H9 (cell line): ENCODE measurements at regions not wholly inside any gene's neighbourhood (a gene's known extent, or its start where the extent isn't known, plus 50 kb on each side); places are given as distances from the start of the nearest gene placed in this dataset.

Source experiments
- DNase-seq: peaks from one replicate; pipeline ENCODE4 v3.0.0-alpha.2; 2017
- H2AFZ ChIP-seq: one replicate; pipeline ENCODE4 v1.6.1; 2013; ENCODE audit warnings: mild to moderate bottlenecking, low read length, control low read depth, moderate library complexity
- H2AK5ac ChIP-seq: 2 replicates; pipeline ENCODE4 v1.6.1; 2013; ENCODE audit warnings: low read length, control low read depth, mixed read lengths; ENCODE audit not compliant: insufficient read length
- H2BK120ac ChIP-seq: one replicate; pipeline ENCODE4 v1.6.1; 2013; ENCODE audit warnings: low read depth, mild to moderate bottlenecking, low read length, control low read depth, inconsistent platforms; ENCODE audit not compliant: poor library complexity, severe bottlenecking
- H2BK12ac ChIP-seq: 2 replicates; pipeline ENCODE4 v1.6.1; 2013; ENCODE audit warnings: low read length, control low read depth, mixed read lengths, low read depth; ENCODE audit not compliant: insufficient read length
- H2BK15ac ChIP-seq: 2 replicates; pipeline ENCODE4 v1.6.1; 2013; ENCODE audit warnings: low read depth, low read length, control low read depth
- H2BK20ac ChIP-seq: one replicate; pipeline ENCODE4 v1.6.1; 2013; ENCODE audit warnings: low read depth, mild to moderate bottlenecking, low read length, control low read depth, inconsistent platforms; ENCODE audit not compliant: poor library complexity, severe bottlenecking
- H2BK5ac ChIP-seq: 2 replicates; pipeline ENCODE4 v1.6.1; 2013; ENCODE audit warnings: low read length, control low read depth, mixed read lengths; ENCODE audit not compliant: insufficient read length
- H3K14ac ChIP-seq: 2 replicates; pipeline ENCODE4 v1.6.1; 2013; ENCODE audit warnings: low read length, control low read depth; ENCODE audit not compliant: insufficient read depth
- H3K18ac ChIP-seq: 2 replicates; pipeline ENCODE4 v1.6.1; 2013; ENCODE audit warnings: low read depth, mild to moderate bottlenecking, mixed read lengths, low read length, control low read depth; ENCODE audit not compliant: insufficient read length
- H3K23ac ChIP-seq: 2 replicates; pipeline ENCODE4 v1.6.1; 2013; ENCODE audit warnings: low read length, control low read depth, mixed read lengths, low read depth; ENCODE audit not compliant: insufficient read length
- H3K23me2 ChIP-seq: 2 replicates; pipeline ENCODE4 v1.6.1; 2013; ENCODE audit warnings: low read depth, mild to moderate bottlenecking, mixed read lengths, low read length, control low read depth; ENCODE audit not compliant: insufficient read length, poor library complexity, severe bottlenecking
- H3K27ac ChIP-seq: 2 replicates; pipeline ENCODE4 v1.5.1; 2013; ENCODE audit warnings: low read length, control low read depth, mixed read lengths, low read depth; ENCODE audit not compliant: insufficient read length
- H3K27me3 ChIP-seq: 2 replicates; pipeline ENCODE4 v1.6.1; 2013; ENCODE audit warnings: low read length, control low read depth, inconsistent platforms; ENCODE audit not compliant: insufficient read depth
- H3K4ac ChIP-seq: 2 replicates; pipeline ENCODE4 v1.6.1; 2013; ENCODE audit warnings: low read depth, mild to moderate bottlenecking, control low read depth, inconsistent platforms, low read length, moderate library complexity
- H3K4me1 ChIP-seq: 2 replicates; pipeline ENCODE4 v1.6.1; 2013; ENCODE audit warnings: low read length, control low read depth, inconsistent platforms; ENCODE audit not compliant: insufficient read depth
- H3K4me2 ChIP-seq: 2 replicates; pipeline ENCODE4 v1.6.1; 2013; ENCODE audit warnings: low read length, control low read depth, mixed read lengths; ENCODE audit not compliant: insufficient read length, insufficient read depth
- H3K56ac ChIP-seq: 2 replicates; pipeline ENCODE4 v1.6.1; 2013; ENCODE audit warnings: low read depth, mild to moderate bottlenecking, mixed read lengths, low read length, control low read depth; ENCODE audit not compliant: insufficient read length
- H3K79me1 ChIP-seq: 2 replicates; pipeline ENCODE4 v1.6.1; 2013; ENCODE audit warnings: low read depth, mild to moderate bottlenecking, moderate library complexity, low read length, control low read depth, inconsistent platforms; ENCODE audit not compliant: insufficient read depth, poor library complexity, severe bottlenecking
- H3K79me2 ChIP-seq: 2 replicates; pipeline ENCODE4 v1.6.1; 2013; ENCODE audit warnings: low read length, control low read depth, inconsistent platforms; ENCODE audit not compliant: insufficient read depth
- H3K9ac ChIP-seq: 2 replicates; pipeline ENCODE4 v1.6.1; 2013; ENCODE audit warnings: low read length, control low read depth, mixed read lengths; ENCODE audit not compliant: insufficient read length; ENCODE audit errors: extremely low read depth
- H3K9me3 ChIP-seq: one replicate; pipeline ENCODE4 v1.6.1; 2013; ENCODE audit warnings: low read depth, low read length, inconsistent platforms; ENCODE audit not compliant: control insufficient read depth
- H3T11ph ChIP-seq: one replicate; pipeline ENCODE4 v1.6.1; 2013; ENCODE audit warnings: mild to moderate bottlenecking, low read length, control low read depth, inconsistent platforms
- H4K20me1 ChIP-seq: one replicate; pipeline ENCODE4 v1.6.1; 2013; ENCODE audit not compliant: control insufficient read depth, insufficient read length, insufficient read depth
- H4K5ac ChIP-seq: 2 replicates; pipeline ENCODE4 v1.6.1; 2013; ENCODE audit warnings: low read depth, mild to moderate bottlenecking, mixed read lengths, low read length, control low read depth; ENCODE audit not compliant: insufficient read length
- H4K8ac ChIP-seq: replicated peaks from 2 replicates; pipeline ENCODE4 v1.6.1; 2013; ENCODE audit warnings: low read length, control low read depth, mixed read lengths, low read depth; ENCODE audit not compliant: insufficient read length
- H4K91ac ChIP-seq: 2 replicates; pipeline ENCODE4 v1.6.1; 2013; ENCODE audit warnings: low read depth, mild to moderate bottlenecking, moderate library complexity, mixed read lengths, low read length, control low read depth; ENCODE audit not compliant: insufficient read length
- H3K27ac Mint-ChIP-seq, 3 experiments: 2 replicates in 2 of 3; 3 replicates in 1 of 3; pipeline ENCODE4 v1.8.0; 2020 to 2021; ENCODE audit warnings: mixed read lengths in 3 of 3, mild to moderate bottlenecking in 1 of 3, moderate library complexity in 1 of 3
- H3K27me3 Mint-ChIP-seq: 2 replicates; pipeline ENCODE4 v1.8.0; 2021; ENCODE audit warnings: low read depth, mild to moderate bottlenecking, moderate library complexity, mixed read lengths
- H3K36me3 Mint-ChIP-seq, 3 experiments: 2 replicates in 2 of 3; 3 replicates in 1 of 3; pipeline ENCODE4 v1.8.0; 2020 to 2021; ENCODE audit warnings: low read depth in 3 of 3, mixed read lengths in 3 of 3; ENCODE audit not compliant: insufficient read depth in 1 of 3
- H3K4me1 Mint-ChIP-seq, 2 experiments: 2 replicates each; pipeline ENCODE4 v1.8.0; 2020; ENCODE audit warnings: mixed read lengths in 2 of 2
- H3K4me3 Mint-ChIP-seq, 2 experiments: 2 replicates in 1 of 2; 3 replicates in 1 of 2; pipeline ENCODE4 v1.8.0; 2020 to 2021; ENCODE audit warnings: mild to moderate bottlenecking in 2 of 2, mixed read lengths in 2 of 2, moderate library complexity in 1 of 2
- H3K9me3 Mint-ChIP-seq, 2 experiments: 2 replicates in 1 of 2; 3 replicates in 1 of 2; pipeline ENCODE4 v1.8.0; 2020; ENCODE audit warnings: mild to moderate bottlenecking in 2 of 2, mixed read lengths in 2 of 2, moderate library complexity in 1 of 2
- CTCF ChIP-seq: fragments of 200-600 bp; sonication (generic); conservative IDR thresholded peaks from 3 replicates; pipeline ENCODE4 v1.8.0; 2021; ENCODE audit warnings: antibody characterized with exemption, mild to moderate bottlenecking
- WGBS: extraction: QIAGEN DNeasy Blood & Tissue Kit; methylation state at CpG from one replicate; pipeline ENCODE4 v1.1.7; 2013; ENCODE audit warnings: missing lambda C conversion rate, low lambda C conversion rate, mixed read lengths; ENCODE audit not compliant: insufficient read length; ENCODE audit errors: extremely low coverage; 5-methylcytosine and 5-hydroxymethylcytosine counted together

- Histone ChIP-seq H2AK5ac (no peak overlapping the region), H3K27me3 (no peaks in the 10 kb centered on the region; the same call in 1 of the 2 replicates), H3K9me3 (no peaks in the 10 kb centered on the region), H2BK12ac (no peak overlapping the region), H4K8ac (no peak overlapping the region), H3K23ac (no peak overlapping the region), H3K4me1 (no peaks in the 10 kb centered on the region), H3K56ac (no peak overlapping the region), H4K5ac (no peak overlapping the region), H3T11ph (no peak overlapping the region), H2AFZ (no peak overlapping the region), H3K4me2 (no peak overlapping the region), H3K79me1 (no peaks in the 10 kb centered on the region), H3K18ac (no peak overlapping the region), H3K27ac (no peak overlapping the region), H4K20me1 (no peaks in the 10 kb centered on the region), H3K9ac (no peak overlapping the region), H2BK20ac (no peak overlapping the region), H4K91ac (no peak overlapping the region), H2BK15ac (no peak overlapping the region), H3K23me2 (no peaks in the 10 kb centered on the region), H2BK5ac (no peak overlapping the region), H3K4ac (no peak overlapping the region), H2BK120ac (no peak overlapping the region), H3K14ac (no peak overlapping the region), H3K79me2 (no peaks in the 10 kb centered on the region)
- no peak for DNase-seq
- Mint-ChIP-seq H3K36me3 (no peaks in the 10 kb centered on the region), H3K9me3 (no peaks in the 10 kb centered on the region; a peak in 1 of 5 replicates), H3K4me1 (no peaks in the 10 kb centered on the region), H3K27ac (no peak overlapping the region; a peak in 1 of 7 replicates), H3K27me3 (no peaks in the 10 kb centered on the region; the same call in 1 of the 2 replicates), H3K4me3 (no peak overlapping the region)
- TF ChIP-seq CTCF, result no peak
- no CpG with 5 or more reads among the region's 1 CpG for WGBS
Measured at GRCh38 chr18:34411952-34412351, 187.2 kb upstream of the NOL4 start.
